ENCODE measurements at regions not wholly inside any gene's neighbourhood (a gene's known extent, or its start where the extent isn't known, plus 50 kb on each side); places are given as distances from the start of the nearest gene placed in this dataset.

DNA sequence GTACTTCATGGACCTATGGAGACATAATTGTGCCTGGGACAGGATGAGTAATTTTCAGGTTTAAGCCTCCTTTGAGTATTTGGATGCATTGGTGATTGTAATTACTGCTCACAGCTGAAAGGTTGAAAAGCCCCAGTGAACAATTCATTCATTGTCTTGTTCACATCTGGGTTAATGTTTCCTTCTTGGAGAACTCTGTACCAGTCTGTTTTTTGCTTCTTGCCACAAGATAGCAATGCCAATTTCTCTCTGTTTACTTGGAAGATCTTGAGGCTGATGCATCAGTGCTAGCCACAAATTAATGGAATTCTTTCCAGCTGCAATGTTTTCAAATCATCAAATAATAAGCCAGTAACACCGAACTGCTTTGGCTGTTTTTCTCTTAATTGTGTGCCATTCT lies 207.8 kb downstream of the BMP2 start:
- H3K36me3 ChIP-seq, result no peaks in the 10 kb centered on the region
- H3K4me1 ChIP-seq, result no peaks in the 10 kb centered on the region
- H3K9me3 ChIP-seq, result no peaks in the 10 kb centered on the region
- DNase-seq, result no peak
- ATAC-seq, result no peak
- TF ChIP-seq CTCF (IDR thresholded peaks at IDR 0.05 in 4 of 5, conservative IDR thresholded peaks at IDR 0.05 in 1 of 5) (no peak), POLR2A (IDR thresholded peaks at IDR 0.05) (no peak)
- no peaks in the 10 kb centered on the region for H3K27me3 ChIP-seq
- no peak overlapping the region for H3K27ac ChIP-seq
- no peak overlapping the region for H3K4me3 ChIP-seq
- intact Hi-C loops (cut with DNase I; ENCODE audit: low total_unique reads), result no loop called here
- in situ Hi-C loops (cut with MboI; ENCODE audit: low sequenced_read_pairs in 4 of 4), result no loop called here

GRCh38 chr20:6976106-6976900 lies 208.8 kb downstream of the BMP2 start:
- in situ Hi-C loops (cut with MboI; ENCODE audit: low sequenced_read_pairs in 4 of 4) (no loop called here), intact Hi-C loops (cut with DNase I; ENCODE audit: low total_unique reads) (no loop called here)
- ATAC-seq (no peak), DNase-seq (no peak)
- Histone ChIP-seq H3K4me3 (no peak overlapping the region), H3K27ac (no peak overlapping the region), H3K9me3 (no peaks in the 10 kb centered on the region), H3K27me3 (no peaks in the 10 kb centered on the region), H3K4me1 (no peaks in the 10 kb centered on the region), H3K36me3 (no peaks in the 10 kb centered on the region)
- TF ChIP-seq CTCF (IDR thresholded peaks at IDR 0.05 in 4 of 5, conservative IDR thresholded peaks at IDR 0.05 in 1 of 5) (no peak), POLR2A (IDR thresholded peaks at IDR 0.05) (no peak)

DNA sequence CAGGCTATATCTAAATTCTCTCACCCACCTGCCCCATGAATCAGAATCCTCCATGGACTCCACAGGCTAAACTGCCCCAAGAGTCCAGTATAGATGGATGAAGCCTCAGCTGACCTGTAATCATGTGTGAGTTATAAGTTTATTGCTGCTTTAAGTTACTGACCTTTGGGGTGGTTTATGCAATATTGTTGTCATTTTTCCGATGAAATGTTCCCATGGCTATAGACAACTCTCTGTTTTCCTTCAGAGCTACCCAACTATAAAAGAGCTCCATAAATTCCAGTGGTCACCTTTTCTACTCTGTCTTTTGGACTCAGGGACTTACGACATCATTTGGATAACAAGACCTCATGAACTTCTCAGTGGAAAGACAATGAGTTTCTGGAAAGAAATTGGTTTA lies 212.1 kb downstream of the BMP2 start:
- intact Hi-C loops (cut with DNase I; ENCODE audit: low total_unique reads) (no loop called here), in situ Hi-C loops (cut with MboI; ENCODE audit: low sequenced_read_pairs in 4 of 4) (no loop called here)
- H3K36me3 ChIP-seq, result no peaks in the 10 kb centered on the region
- DNase-seq (no peak), ATAC-seq (no peak)
- no peak overlapping the region for H3K4me3 ChIP-seq
- no peaks in the 10 kb centered on the region for H3K4me1 ChIP-seq
- no peak for TF ChIP-seq POLR2A (IDR thresholded peaks at IDR 0.05)
- no peak for TF ChIP-seq CTCF (IDR thresholded peaks at IDR 0.05 in 4 of 5, conservative IDR thresholded peaks at IDR 0.05 in 1 of 5)
- H3K9me3 ChIP-seq, result no peaks in the 10 kb centered on the region
- no peak overlapping the region for H3K27ac ChIP-seq
- no peaks in the 10 kb centered on the region for H3K27me3 ChIP-seq

DNA sequence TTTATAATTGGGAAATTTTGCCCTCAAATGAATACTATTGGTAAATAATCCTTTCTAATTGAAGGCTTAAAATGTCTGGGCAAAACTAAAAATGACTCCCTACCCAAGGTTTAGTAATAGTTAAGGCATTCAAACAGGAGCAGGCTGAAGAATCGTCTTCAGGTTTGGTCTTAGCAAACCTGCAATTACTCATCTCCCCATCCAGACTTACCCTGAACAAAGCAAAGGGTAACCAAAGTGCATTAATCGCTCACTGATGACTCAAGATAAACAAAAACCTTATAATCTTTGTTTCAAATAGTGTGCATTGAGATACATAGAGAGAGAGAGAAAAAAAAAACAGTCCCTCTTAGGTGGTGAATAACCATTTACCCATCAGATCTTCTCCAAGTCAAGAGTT lies 225.5 kb downstream of the BMP2 start:
- intact Hi-C loops (cut with DNase I; ENCODE audit: low total_unique reads), result no loop called here
- Histone ChIP-seq H3K4me3 (no peak overlapping the region), H3K9me3 (no peaks in the 10 kb centered on the region), H3K36me3 (no peaks in the 10 kb centered on the region), H3K27me3 (no peaks in the 10 kb centered on the region), H3K4me1 (no peaks in the 10 kb centered on the region), H3K27ac (no peak overlapping the region)
- in situ Hi-C loops (cut with MboI; ENCODE audit: low sequenced_read_pairs in 4 of 4), result no loop called here
- DNase-seq, result no peak
- ATAC-seq, result no peak
- TF ChIP-seq CTCF (IDR thresholded peaks at IDR 0.05 in 4 of 5, conservative IDR thresholded peaks at IDR 0.05 in 1 of 5), result no peak
- TF ChIP-seq POLR2A (IDR thresholded peaks at IDR 0.05), result no peak

- ATAC-seq, result no peak
- no peaks in the 10 kb centered on the region for H3K36me3 ChIP-seq
- TF ChIP-seq POLR2A (IDR thresholded peaks at IDR 0.05) (no peak), CTCF (IDR thresholded peaks at IDR 0.05 in 4 of 5, conservative IDR thresholded peaks at IDR 0.05 in 1 of 5) (no peak)
- no peak overlapping the region for H3K27ac ChIP-seq
- no peak overlapping the region for H3K4me3 ChIP-seq
- no peak for DNase-seq
- H3K9me3 ChIP-seq, result no peaks in the 10 kb centered on the region
- no peaks in the 10 kb centered on the region for H3K27me3 ChIP-seq
- H3K4me1 ChIP-seq, result no peaks in the 10 kb centered on the region
- intact Hi-C loops (cut with DNase I; ENCODE audit: low total_unique reads), result no loop called here
- in situ Hi-C loops (cut with MboI; ENCODE audit: low sequenced_read_pairs in 4 of 4), result no loop called here
These were observed 226.0 kb downstream of the BMP2 start for GRCh38 chr20:6993511-6993910.
